HG03095 (cell line): ENCODE measurements at regions not wholly inside any gene's neighbourhood (a gene's known extent, or its start where the extent isn't known, plus 50 kb on each side); places are given as distances from the start of the nearest gene placed in this dataset.

Experiments used
- ATAC-seq: cut with Tn5 transposase; IDR thresholded peaks from one replicate; pipeline ENCODE4 v1.9.1; 2021; ENCODE audit warnings: moderate library complexity; ENCODE audit not compliant: unreplicated experiment

GRCh38 chr7:36802459-36803135, 78.3 kb upstream of the AOAH start:
- no peak for ATAC-seq

GRCh38 chr7:36796850-36797536, 72.7 kb upstream of the AOAH start:
- ATAC-seq: no peak

- ATAC-seq: no peak
Observed at GRCh38 chr7:36795451-36796021, 71.2 kb upstream of the AOAH start.

DNA sequence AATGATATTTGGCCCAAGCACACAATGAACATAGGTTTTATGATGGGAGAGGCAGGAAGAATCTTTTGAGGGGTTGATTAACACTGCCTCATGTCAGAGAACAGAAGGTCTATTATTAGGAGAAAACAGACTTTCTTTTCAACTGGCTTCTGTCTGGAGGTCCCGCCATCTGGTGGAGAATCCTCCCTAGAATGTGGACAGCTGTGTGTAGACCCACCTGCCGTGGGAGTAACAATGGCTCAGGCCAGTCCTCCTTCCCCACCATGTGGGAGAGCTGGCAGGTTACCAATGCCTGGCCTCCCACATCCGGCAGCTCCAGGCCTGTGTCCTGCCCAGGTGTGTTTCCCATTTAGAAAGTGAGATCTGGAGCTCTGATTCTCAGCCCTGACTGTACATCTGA, 70.4 kb upstream of the AOAH start:
- no peak for ATAC-seq

- ATAC-seq: no peak
Observed at GRCh38 chr7:36792421-36792820, 68.1 kb upstream of the AOAH start.

GRCh38 chr7:36790311-36790787, 66.1 kb upstream of the AOAH start:
- no peak for ATAC-seq

DNA sequence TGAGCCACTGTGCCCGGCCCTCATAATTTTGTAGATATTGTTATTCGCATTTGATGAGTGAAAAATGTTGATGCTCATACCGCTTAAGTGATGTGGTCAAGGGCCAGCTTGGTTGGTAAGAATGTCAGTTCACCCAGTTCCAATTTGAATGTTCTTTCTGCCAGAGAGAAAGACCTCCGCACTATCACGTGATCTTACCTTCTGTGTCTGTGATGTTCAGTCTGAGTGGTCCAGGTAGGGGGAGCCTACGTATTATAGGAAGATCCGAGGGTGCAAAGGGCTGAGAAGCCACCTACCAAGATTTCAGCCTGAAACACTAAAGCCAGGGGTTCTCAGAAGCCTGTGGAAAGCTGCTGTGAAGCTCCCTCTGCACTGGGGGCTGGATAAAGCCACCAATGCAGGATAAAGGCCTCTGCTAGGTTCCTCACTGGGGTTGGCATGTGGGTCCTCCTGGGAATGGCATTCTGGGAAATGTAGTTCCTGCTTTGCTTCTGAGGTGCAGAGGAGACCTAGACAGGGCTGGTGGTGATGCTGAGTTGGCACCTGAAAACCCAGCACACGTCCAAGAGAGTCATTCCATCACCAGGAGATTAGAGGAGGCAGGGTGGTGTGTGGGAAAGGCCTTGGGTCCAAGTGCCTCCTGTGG, 64.7 kb upstream of the AOAH start:
- no peak for ATAC-seq

GRCh38 chr7:36787933-36788378, 63.7 kb upstream of the AOAH start:
- no peak for ATAC-seq

- ATAC-seq: peak; percentile 95
Observed at GRCh38 chr7:36784991-36785940, 61.0 kb upstream of the AOAH start.

GRCh38 chr7:36781011-36781738, 56.9 kb upstream of the AOAH start:
- no peak for ATAC-seq

DNA sequence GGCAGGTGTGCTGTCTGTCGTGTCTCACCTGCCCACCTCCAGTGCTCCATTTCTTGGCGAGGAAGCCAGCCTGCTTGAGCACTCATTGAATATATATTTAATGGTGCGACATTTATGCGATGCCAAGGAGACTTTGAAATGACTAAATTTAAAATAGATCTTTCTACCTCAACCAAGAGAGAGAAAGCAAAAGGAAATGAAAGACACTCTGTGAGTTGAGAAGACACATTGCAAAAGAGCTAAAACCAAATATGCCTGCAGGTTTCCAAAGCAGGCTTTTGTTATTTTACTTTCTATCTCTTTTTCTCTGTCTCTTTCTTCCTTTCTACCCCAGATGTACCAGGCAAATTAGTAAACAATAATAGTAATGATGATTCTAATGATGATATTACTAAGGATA, 53.6 kb upstream of the AOAH start:
- no peak for ATAC-seq

DNA sequence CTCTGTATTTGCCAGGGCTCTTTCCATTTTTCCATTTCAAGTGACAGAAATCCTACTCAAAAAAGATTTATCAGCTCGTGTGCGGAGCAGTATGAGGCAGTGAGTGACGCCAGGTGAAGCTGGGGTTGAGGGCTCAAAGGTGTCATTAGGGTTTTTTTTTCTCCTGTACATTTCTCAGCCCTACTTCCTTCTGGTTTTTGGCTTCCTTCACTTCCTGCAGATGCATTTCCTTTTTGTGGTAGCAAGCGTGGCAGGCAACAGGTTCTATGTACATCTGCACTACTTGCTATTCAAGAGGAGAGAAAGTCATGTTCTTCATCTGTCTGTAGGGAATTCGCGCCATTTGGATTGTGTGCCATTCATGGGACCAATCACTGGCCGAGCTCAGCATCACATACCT, 52.8 kb upstream of the AOAH start:
- ATAC-seq: no peak

GRCh38 chr7:36775676-36776075, 51.4 kb upstream of the AOAH start:
- ATAC-seq: no peak

DNA sequence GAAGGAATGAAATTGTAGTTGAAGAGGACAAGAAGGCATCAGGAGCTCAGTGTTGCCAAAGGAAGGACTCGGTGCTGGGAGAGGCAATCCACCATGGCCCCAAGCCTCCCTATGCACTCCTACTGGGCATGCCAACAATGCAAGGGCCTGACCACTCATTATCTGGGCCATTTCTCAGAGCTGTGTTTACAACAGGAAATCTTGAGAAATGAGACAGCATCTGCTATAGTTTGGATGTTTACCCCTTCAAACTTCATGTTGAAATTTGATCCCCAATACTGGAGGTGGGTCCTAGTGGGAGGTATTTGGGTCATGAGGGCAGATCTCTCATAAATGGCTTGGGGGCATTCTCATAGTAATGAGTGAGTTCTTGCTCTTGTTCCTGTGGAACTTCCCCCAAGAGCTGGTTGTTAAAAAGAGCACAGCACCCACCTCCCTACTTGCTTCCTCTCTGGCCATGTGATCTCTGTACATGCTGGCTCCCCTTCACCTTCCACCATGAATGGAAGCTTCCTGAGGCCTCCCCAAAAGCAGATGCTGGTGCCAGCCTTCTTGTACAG, 50.8 kb upstream of the AOAH start:
- no peak for ATAC-seq
